ENCODE measurements at regions not wholly inside any gene's neighbourhood (a gene's known extent, or its start where the extent isn't known, plus 50 kb on each side); places are given as distances from the start of the nearest gene placed in this dataset.

DNA sequence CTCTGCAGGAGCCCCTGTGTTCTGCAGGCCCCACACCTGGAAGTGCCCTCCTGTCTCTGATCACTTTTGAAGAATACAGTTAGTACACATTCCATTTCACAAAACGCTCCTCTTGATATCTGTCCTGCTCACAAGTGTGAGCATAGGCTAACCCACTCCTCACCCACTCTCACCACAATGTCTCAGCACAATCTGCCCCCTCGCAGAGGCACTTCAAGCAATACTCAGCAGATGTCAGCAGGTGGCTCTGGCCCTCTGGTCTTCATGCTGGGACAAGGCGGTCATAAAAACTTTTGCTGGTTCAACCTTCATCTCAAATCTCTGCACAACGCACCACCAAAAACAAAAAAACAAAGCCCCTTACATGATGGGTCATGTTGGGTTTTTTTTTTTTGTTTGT lies 671.2 kb downstream of the MATN1 start:
- H3K4me1 ChIP-seq (ENCODE audit: insufficient read depth, low read length, poor library complexity, severe bottlenecking) = no peaks in the 10 kb centered on the region
- H3K36me3 ChIP-seq (ENCODE audit: insufficient read depth, low read length) = no peaks in the 10 kb centered on the region
- no peaks in the 10 kb centered on the region for H3K9me2 ChIP-seq (replicated peaks; ENCODE audit: low read depth, low read length)
- no peaks in the 10 kb centered on the region for H3K9me3 ChIP-seq (ENCODE audit: insufficient read depth, low read depth, low read length)
- H3K27me3 ChIP-seq (ENCODE audit: insufficient read depth, low read length, poor library complexity, severe bottlenecking) = no peaks in the 10 kb centered on the region
- no peak overlapping the region for H2AFZ ChIP-seq (ENCODE audit: low read length)
- H3K4me2 ChIP-seq (ENCODE audit: low read depth, low read length, poor library complexity, severe bottlenecking) = no peak overlapping the region
- H3K9ac ChIP-seq (ENCODE audit: low read depth, low read length, poor library complexity, severe bottlenecking) = no peak overlapping the region
- TF ChIP-seq, protein P1, sequence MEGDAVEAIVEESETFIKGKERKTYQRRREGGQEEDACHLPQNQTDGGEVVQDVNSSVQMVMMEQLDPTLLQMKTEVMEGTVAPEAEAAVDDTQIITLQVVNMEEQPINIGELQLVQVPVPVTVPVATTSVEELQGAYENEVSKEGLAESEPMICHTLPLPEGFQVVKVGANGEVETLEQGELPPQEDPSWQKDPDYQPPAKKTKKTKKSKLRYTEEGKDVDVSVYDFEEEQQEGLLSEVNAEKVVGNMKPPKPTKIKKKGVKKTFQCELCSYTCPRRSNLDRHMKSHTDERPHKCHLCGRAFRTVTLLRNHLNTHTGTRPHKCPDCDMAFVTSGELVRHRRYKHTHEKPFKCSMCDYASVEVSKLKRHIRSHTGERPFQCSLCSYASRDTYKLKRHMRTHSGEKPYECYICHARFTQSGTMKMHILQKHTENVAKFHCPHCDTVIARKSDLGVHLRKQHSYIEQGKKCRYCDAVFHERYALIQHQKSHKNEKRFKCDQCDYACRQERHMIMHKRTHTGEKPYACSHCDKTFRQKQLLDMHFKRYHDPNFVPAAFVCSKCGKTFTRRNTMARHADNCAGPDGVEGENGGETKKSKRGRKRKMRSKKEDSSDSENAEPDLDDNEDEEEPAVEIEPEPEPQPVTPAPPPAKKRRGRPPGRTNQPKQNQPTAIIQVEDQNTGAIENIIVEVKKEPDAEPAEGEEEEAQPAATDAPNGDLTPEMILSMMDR (conservative IDR thresholded peaks at IDR 0.05; ENCODE audit: low read length) = no peak
- no peak for TF ChIP-seq EZH2phosphoT487 (IDR thresholded peaks at IDR 0.05; ENCODE audit: borderline replicate concordance)
- no peak overlapping the region for H3K4me3 ChIP-seq (ENCODE audit: low read length, poor library complexity, severe bottlenecking)
- no peaks in the 10 kb centered on the region for H3K79me2 ChIP-seq (ENCODE audit: insufficient read depth, low read length)
- H3F3A ChIP-seq (ENCODE audit: low read depth) = no peaks in the 10 kb centered on the region
- no peaks in the 10 kb centered on the region for H4K20me1 ChIP-seq (ENCODE audit: insufficient read depth, low read length, poor library complexity, severe bottlenecking)

DNA sequence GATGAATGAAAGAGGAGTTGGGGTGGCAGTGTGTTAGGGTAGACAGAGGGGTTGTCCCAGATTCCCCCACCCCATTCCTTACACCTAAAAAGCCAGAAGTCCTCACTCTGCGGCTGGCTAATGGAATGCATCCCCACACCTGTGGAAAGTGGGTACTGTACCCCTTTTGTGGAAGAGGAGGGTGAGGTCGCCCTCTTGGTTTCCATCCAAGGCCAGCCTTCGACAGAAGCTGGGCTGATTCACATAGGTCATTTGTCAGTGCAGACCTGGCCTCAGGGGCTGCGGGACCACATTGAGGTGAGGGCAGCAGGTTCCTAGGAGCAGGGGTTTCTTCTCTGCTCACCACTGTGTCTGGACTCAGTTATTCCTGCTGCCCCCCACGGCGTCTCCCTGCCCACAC lies 671.6 kb downstream of the MATN1 start:
- H3K79me2 ChIP-seq (ENCODE audit: insufficient read depth, low read length) = no peaks in the 10 kb centered on the region
- no peaks in the 10 kb centered on the region for H3K27me3 ChIP-seq (ENCODE audit: insufficient read depth, low read length, poor library complexity, severe bottlenecking)
- TF ChIP-seq EZH2phosphoT487 (IDR thresholded peaks at IDR 0.05; ENCODE audit: borderline replicate concordance) = no peak
- TF ChIP-seq, protein P1 (conservative IDR thresholded peaks at IDR 0.05; ENCODE audit: low read length) = no peak

DNA sequence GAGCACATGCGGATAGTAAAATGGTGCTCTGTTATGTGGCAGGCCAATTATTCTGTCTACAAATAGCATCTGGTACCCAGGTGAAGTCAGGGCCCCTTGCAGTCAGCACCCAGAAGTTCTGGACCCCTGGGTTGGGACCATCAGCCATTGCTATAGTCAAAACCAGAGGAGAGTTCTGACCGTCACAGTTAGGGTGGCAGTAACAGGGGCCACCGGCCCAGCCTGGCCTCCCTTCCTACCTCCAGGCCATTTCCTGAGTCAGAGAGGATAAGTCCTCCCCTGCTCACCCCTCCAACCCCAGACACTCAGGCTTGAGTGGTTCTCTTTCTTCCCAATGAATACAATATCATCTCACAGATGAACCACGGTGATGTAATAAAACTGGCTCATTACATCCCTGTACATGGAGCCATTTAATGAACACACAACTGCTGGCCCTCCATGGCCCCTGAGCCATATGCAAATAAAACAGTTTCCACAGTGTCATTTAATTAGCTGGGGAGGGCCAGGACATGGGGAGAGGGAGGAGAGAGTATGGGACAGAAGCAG lies 673.6 kb downstream of the MATN1 start:
- H3K79me2 ChIP-seq (ENCODE audit: insufficient read depth, low read length) = no peaks in the 10 kb centered on the region
- no peaks in the 10 kb centered on the region for H3F3A ChIP-seq (ENCODE audit: low read depth)
- H3K9me2 ChIP-seq (replicated peaks; ENCODE audit: low read depth, low read length) = no peaks in the 10 kb centered on the region
- no peaks in the 10 kb centered on the region for H3K4me1 ChIP-seq (ENCODE audit: insufficient read depth, low read length, poor library complexity, severe bottlenecking)
- no peaks in the 10 kb centered on the region for H3K36me3 ChIP-seq (ENCODE audit: insufficient read depth, low read length)
- no peaks in the 10 kb centered on the region for H3K9me3 ChIP-seq (ENCODE audit: insufficient read depth, low read depth, low read length)
- no peak overlapping the region for H3K9ac ChIP-seq (ENCODE audit: low read depth, low read length, poor library complexity, severe bottlenecking)
- TF ChIP-seq, protein P1 (conservative IDR thresholded peaks at IDR 0.05; ENCODE audit: low read length) = no peak
- no peaks in the 10 kb centered on the region for H3K27me3 ChIP-seq (ENCODE audit: insufficient read depth, low read length, poor library complexity, severe bottlenecking)
- no peak overlapping the region for H3K4me2 ChIP-seq (ENCODE audit: low read depth, low read length, poor library complexity, severe bottlenecking)
- no peak overlapping the region for H2AFZ ChIP-seq (ENCODE audit: low read length)
- no peaks in the 10 kb centered on the region for H4K20me1 ChIP-seq (ENCODE audit: insufficient read depth, low read length, poor library complexity, severe bottlenecking)
- H3K4me3 ChIP-seq (ENCODE audit: low read length, poor library complexity, severe bottlenecking) = no peak overlapping the region

More for the DNA sequence above, 671.6 kb downstream of the MATN1 start:
- Histone ChIP-seq H4K20me1 (ENCODE audit: insufficient read depth, low read length, poor library complexity, severe bottlenecking) (no peaks in the 10 kb centered on the region), H3K4me2 (ENCODE audit: low read depth, low read length, poor library complexity, severe bottlenecking) (no peak overlapping the region), H3K4me3 (ENCODE audit: low read length, poor library complexity, severe bottlenecking) (no peak overlapping the region), H3K4me1 (ENCODE audit: insufficient read depth, low read length, poor library complexity, severe bottlenecking) (no peaks in the 10 kb centered on the region), H3K9me2 (replicated peaks; ENCODE audit: low read depth, low read length) (no peaks in the 10 kb centered on the region), H3K9me3 (ENCODE audit: insufficient read depth, low read depth, low read length) (no peaks in the 10 kb centered on the region), H3F3A (ENCODE audit: low read depth) (no peaks in the 10 kb centered on the region), H2AFZ (ENCODE audit: low read length) (no peak overlapping the region), H3K9ac (ENCODE audit: low read depth, low read length, poor library complexity, severe bottlenecking) (no peak overlapping the region), H3K36me3 (ENCODE audit: insufficient read depth, low read length) (no peaks in the 10 kb centered on the region)
